ENCODE measurements at regions not wholly inside any gene's neighbourhood (a gene's known extent, or its start where the extent isn't known, plus 50 kb on each side); places are given as distances from the start of the nearest gene placed in this dataset.

GRCh38 chr4:23120374-23120773, 427.6 kb downstream of the GBA3 start:
- TF ChIP-seq, protein P1, sequence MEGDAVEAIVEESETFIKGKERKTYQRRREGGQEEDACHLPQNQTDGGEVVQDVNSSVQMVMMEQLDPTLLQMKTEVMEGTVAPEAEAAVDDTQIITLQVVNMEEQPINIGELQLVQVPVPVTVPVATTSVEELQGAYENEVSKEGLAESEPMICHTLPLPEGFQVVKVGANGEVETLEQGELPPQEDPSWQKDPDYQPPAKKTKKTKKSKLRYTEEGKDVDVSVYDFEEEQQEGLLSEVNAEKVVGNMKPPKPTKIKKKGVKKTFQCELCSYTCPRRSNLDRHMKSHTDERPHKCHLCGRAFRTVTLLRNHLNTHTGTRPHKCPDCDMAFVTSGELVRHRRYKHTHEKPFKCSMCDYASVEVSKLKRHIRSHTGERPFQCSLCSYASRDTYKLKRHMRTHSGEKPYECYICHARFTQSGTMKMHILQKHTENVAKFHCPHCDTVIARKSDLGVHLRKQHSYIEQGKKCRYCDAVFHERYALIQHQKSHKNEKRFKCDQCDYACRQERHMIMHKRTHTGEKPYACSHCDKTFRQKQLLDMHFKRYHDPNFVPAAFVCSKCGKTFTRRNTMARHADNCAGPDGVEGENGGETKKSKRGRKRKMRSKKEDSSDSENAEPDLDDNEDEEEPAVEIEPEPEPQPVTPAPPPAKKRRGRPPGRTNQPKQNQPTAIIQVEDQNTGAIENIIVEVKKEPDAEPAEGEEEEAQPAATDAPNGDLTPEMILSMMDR (IDR thresholded peaks at IDR 0.05) = no peak
- intact Hi-C loops (cut with DNase I) = no loop called here
- no peaks in the 10 kb centered on the region for H3K4me1 ChIP-seq
- no peak for DNase-seq
- no peak for ATAC-seq
- no peak overlapping the region for H3K4me3 ChIP-seq
- no peaks in the 10 kb centered on the region for H3K27me3 ChIP-seq
- no peaks in the 10 kb centered on the region for H3K36me3 ChIP-seq
- H3K27ac ChIP-seq = no peak overlapping the region
- H3K9me3 ChIP-seq = no peaks in the 10 kb centered on the region
- WGBS, 2 donors = 76 to 78% methylated on average over 3 of the region's 3 CpGs

DNA sequence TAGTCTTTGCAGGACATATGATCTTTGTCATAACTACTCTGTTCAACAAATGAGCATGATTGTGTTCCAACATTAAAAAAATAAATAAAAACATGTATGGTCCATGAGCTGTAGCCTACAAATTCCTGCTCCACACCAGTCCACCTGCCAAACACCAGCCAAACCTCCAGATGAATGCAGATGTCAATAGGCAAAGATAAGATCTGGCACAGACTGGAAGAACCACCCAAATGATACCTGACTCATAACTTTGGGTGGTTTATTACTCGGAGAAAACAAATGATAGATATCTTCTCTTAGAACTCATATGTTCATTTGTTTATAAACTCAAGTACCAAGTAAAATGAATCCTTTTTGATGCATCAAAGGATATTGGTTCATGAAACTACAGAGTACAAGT, 425.1 kb downstream of the GBA3 start:
- H3K4me1 ChIP-seq = no peaks in the 10 kb centered on the region

DNA sequence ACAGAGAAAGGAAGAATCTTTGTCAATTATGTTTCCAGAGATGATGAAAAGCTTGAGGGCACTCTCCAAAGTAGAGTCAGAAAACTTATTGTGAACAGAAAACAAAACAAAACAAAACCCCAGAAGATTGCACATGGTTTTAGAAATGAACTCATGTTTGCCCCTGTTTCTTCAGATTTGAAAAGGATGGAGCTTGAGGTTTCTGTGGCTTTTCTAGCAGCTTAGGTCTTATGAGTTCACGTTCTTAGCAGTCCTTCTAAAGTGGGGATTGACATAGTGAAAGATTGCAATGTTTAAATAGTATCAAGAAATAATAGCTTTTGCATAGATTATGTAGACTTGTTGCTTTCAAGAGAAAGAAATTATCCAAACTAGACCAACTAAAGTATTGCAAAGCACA, 421.8 kb downstream of the GBA3 start:
- intact Hi-C loops (cut with DNase I) = no loop called here
- H3K36me3 ChIP-seq = no peaks in the 10 kb centered on the region
- H3K27me3 ChIP-seq = no peaks in the 10 kb centered on the region
- no peak overlapping the region for H3K4me3 ChIP-seq
- no peak for ATAC-seq
- WGBS, 2 donors = 46 to 53% methylated on average over 1 of the region's 1 CpG
- TF ChIP-seq, protein P1 (IDR thresholded peaks at IDR 0.05) = no peak
- H3K4me1 ChIP-seq = no peaks in the 10 kb centered on the region
- H3K27ac ChIP-seq = no peak overlapping the region
- H3K9me3 ChIP-seq = no peaks in the 10 kb centered on the region
- no peak for DNase-seq

More for the DNA sequence above, 425.1 kb downstream of the GBA3 start:
- H3K27me3 ChIP-seq = no peaks in the 10 kb centered on the region
- no peaks in the 10 kb centered on the region for H3K36me3 ChIP-seq
- TF ChIP-seq, protein P1 (IDR thresholded peaks at IDR 0.05) = no peak
- no peak overlapping the region for H3K27ac ChIP-seq
- H3K9me3 ChIP-seq = no peaks in the 10 kb centered on the region
- H3K4me3 ChIP-seq = no peak overlapping the region
- DNase-seq (no peak), ATAC-seq (no peak)
- WGBS, 2 donors = 66 to 67% methylated on average over 1 of the region's 1 CpG
- intact Hi-C loops (cut with DNase I) = no loop called here

DNA sequence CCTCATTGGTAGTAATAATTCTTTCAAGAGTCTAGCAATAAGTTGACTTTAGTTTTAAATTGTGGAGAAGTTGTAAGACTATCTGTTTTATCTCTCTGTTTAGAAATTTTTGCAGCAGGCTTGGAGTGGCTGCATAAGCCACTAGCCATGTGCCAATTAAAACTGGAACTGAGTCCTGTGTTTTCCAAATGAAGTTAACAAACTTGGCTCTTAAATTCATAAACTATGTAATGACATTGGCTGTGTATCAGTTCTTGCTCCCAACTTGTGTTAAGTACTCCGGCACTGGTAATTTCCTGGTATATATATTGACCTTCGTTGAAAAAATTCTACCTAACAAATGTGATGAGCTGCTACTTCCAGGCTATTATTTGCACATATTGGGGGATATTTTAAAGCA, 420.4 kb downstream of the GBA3 start:
- DNase-seq (no peak), ATAC-seq (peak in 2 of 8 donors; percentile 67 to 76)
- H3K27ac ChIP-seq = no peak overlapping the region
- no peaks in the 10 kb centered on the region for H3K9me3 ChIP-seq
- TF ChIP-seq, protein P1 (IDR thresholded peaks at IDR 0.05) = no peak
- H3K4me1 ChIP-seq = no peaks in the 10 kb centered on the region
- 64 to 74% methylated on average over 2 of the region's 2 CpGs for WGBS, 2 donors
- intact Hi-C loops (cut with DNase I) = no loop called here
- H3K27me3 ChIP-seq = no peaks in the 10 kb centered on the region
- no peaks in the 10 kb centered on the region for H3K36me3 ChIP-seq
- H3K4me3 ChIP-seq = no peak overlapping the region

GRCh38 chr4:23106516-23106915, 413.8 kb downstream of the GBA3 start:
- Histone ChIP-seq H3K4me1 (no peaks in the 10 kb centered on the region), H3K27ac (no peak overlapping the region), H3K36me3 (no peaks in the 10 kb centered on the region), H3K4me3 (no peak overlapping the region), H3K27me3 (no peaks in the 10 kb centered on the region), H3K9me3 (no peaks in the 10 kb centered on the region)
- DNase-seq (no peak), ATAC-seq (no peak)
- intact Hi-C loops (cut with DNase I) = no loop called here
- 49 to 69% methylated on average over 1 of the region's 1 CpG for WGBS, 2 donors
- TF ChIP-seq, protein P1 (IDR thresholded peaks at IDR 0.05) = no peak
